HepG2 (cell line): ENCODE measurements at regions not wholly inside any gene's neighbourhood (a gene's known extent, or its start where the extent isn't known, plus 50 kb on each side); places are given as distances from the start of the nearest gene placed in this dataset.

ENCODE experiments used
- BCLAF1 ChIP-seq: fragments of 450-650 bp; IDR thresholded peaks from 2 replicates; pipeline ENCODE4 v1.6.1; 2017; ENCODE audit warnings: mild to moderate bottlenecking
- REPIN1 ChIP-seq: sonication (generic); formaldehyde crosslinking; IDR thresholded peaks from 2 replicates; pipeline ENCODE4 v1.8.0; 2022; ENCODE audit warnings: missing genetic modification reagents, low read depth, mild to moderate bottlenecking, borderline replicate concordance
- SCMH1 ChIP-seq: sonication (generic); formaldehyde crosslinking; IDR thresholded peaks from 2 replicates; pipeline ENCODE4 v1.9.0; 2021; ENCODE audit warnings: missing genetic modification reagents, mild to moderate bottlenecking, borderline replicate concordance
- TAF1 ChIP-seq: sonication (generic); formaldehyde crosslinking; IDR thresholded peaks from 2 replicates; pipeline ENCODE4 v1.4.0; 2020; ENCODE audit warnings: missing genetic modification reagents
- TF ChIP-seq, protein P1 (sequence below): sonication (generic); formaldehyde crosslinking; IDR thresholded peaks from 2 replicates; pipeline ENCODE4 v1.4.0; 2020; ENCODE audit warnings: mild to moderate bottlenecking, missing genetic modification reagents
- TF ChIP-seq, protein P2 (sequence below): IDR thresholded peaks from 2 replicates; pipeline ENCODE4 v1.6.1; 2016; ENCODE audit warnings: low read depth, missing genetic modification reagents, missing compliant biosample characterization
- TF ChIP-seq, protein P3 (sequence below): sonication (generic); formaldehyde crosslinking; IDR thresholded peaks from 2 replicates; pipeline ENCODE4 v1.4.0; 2020; ENCODE audit warnings: low read depth, mild to moderate bottlenecking, missing genetic modification reagents
- TF ChIP-seq, protein P4 (sequence below): sonication (generic); formaldehyde crosslinking; IDR thresholded peaks from 2 replicates; pipeline ENCODE4 v1.5.0; 2020; ENCODE audit warnings: missing genetic modification reagents

GRCh38 chr6:26196846-26197635 is 109.8 kb downstream of the HFE start (continued):
- TF ChIP-seq, protein P1, sequence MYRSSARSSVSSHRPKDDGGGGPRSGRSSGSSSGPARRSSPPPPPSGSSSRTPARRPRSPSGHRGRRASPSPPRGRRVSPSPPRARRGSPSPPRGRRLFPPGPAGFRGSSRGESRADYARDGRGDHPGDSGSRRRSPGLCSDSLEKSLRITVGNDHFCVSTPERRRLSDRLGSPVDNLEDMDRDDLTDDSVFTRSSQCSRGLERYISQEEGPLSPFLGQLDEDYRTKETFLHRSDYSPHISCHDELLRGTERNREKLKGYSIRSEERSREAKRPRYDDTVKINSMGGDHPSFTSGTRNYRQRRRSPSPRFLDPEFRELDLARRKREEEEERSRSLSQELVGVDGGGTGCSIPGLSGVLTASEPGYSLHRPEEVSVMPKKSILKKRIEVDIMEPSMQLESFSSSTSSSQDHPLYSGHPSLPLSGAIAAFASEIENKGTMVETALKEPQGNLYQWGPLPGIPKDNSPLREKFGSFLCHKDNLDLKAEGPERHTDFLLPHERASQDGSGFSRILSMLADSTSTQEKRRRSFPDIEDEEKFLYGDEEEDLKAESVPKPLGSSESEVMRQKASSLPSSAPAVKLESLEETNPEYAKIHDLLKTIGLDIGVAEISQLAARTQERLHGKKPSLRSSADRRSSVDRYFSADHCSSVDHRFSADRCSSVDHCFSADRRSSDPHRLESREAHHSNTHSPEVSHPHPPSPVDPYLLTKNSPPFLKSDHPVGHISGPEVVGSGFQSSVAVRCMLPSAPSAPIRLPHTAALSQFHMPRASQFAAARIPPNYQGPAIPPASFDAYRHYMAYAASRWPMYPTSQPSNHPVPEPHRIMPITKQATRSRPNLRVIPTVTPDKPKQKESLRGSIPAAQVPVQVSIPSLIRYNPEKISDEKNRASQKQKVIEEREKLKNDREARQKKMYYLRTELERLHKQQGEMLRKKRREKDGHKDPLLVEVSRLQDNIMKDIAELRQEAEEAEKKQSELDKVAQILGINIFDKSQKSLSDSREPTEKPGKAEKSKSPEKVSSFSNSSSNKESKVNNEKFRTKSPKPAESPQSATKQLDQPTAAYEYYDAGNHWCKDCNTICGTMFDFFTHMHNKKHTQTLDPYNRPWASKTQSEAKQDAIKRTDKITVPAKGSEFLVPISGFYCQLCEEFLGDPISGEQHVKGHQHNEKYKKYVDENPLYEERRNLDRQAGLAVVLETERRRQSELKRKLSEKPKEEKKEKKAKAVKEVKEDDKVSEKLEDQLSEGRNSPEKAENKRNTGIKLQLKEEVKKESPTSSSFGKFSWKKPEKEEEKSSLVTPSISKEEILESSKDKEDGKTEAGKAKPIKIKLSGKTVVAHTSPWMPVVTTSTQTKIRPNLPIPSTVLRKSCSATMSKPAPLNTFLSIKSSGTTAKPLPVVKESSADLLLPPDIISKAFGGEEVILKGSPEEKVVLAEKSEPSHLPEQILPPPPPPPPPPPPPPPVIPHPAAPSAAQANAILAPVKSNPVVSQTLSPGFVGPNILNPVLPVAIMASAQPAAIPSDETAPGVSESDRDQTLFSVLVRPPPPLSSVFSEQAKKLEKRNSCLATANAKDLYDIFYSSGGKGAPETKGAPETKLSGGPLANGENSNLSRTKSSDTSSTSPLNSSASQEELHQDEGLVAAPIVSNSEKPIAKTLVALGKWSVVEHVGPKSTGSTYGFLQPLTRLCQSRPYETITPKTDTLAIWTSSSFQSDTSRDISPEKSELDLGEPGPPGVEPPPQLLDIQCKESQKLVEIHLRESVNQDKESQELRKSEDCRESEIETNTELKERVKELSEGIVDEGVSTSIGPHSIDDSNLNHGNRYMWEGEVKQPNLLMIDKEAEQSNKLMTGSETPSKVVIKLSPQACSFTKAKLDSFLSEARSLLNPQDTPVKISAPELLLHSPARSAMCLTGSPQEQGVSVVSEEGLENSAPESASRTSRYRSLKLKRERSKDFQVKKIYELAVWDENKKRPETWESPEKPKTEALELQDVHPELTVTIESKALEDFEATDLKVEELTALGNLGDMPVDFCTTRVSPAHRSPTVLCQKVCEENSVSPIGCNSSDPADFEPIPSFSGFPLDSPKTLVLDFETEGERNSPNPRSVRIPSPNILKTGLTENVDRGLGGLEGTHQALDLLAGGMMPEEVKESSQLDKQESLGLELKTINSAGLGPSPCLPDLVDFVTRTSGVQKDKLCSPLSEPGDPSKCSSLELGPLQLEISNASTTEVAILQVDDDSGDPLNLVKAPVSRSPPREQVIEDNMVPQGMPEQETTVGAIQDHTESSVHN (CRISPR knock-in tag): no peak; the same call in 1 of the 2 replicates
- TF ChIP-seq BCLAF1 (no peak), TAF1 (CRISPR knock-in tag) (peak; percentile 93), REPIN1 (peak; percentile 85), SCMH1 (CRISPR knock-in tag) (no peak)
- TF ChIP-seq, protein P2, sequence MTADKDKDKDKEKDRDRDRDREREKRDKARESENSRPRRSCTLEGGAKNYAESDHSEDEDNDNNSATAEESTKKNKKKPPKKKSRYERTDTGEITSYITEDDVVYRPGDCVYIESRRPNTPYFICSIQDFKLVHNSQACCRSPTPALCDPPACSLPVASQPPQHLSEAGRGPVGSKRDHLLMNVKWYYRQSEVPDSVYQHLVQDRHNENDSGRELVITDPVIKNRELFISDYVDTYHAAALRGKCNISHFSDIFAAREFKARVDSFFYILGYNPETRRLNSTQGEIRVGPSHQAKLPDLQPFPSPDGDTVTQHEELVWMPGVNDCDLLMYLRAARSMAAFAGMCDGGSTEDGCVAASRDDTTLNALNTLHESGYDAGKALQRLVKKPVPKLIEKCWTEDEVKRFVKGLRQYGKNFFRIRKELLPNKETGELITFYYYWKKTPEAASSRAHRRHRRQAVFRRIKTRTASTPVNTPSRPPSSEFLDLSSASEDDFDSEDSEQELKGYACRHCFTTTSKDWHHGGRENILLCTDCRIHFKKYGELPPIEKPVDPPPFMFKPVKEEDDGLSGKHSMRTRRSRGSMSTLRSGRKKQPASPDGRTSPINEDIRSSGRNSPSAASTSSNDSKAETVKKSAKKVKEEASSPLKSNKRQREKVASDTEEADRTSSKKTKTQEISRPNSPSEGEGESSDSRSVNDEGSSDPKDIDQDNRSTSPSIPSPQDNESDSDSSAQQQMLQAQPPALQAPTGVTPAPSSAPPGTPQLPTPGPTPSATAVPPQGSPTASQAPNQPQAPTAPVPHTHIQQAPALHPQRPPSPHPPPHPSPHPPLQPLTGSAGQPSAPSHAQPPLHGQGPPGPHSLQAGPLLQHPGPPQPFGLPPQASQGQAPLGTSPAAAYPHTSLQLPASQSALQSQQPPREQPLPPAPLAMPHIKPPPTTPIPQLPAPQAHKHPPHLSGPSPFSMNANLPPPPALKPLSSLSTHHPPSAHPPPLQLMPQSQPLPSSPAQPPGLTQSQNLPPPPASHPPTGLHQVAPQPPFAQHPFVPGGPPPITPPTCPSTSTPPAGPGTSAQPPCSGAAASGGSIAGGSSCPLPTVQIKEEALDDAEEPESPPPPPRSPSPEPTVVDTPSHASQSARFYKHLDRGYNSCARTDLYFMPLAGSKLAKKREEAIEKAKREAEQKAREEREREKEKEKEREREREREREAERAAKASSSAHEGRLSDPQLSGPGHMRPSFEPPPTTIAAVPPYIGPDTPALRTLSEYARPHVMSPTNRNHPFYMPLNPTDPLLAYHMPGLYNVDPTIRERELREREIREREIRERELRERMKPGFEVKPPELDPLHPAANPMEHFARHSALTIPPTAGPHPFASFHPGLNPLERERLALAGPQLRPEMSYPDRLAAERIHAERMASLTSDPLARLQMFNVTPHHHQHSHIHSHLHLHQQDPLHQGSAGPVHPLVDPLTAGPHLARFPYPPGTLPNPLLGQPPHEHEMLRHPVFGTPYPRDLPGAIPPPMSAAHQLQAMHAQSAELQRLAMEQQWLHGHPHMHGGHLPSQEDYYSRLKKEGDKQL (CRISPR knock-in tag): no peak
- TF ChIP-seq, protein P3, sequence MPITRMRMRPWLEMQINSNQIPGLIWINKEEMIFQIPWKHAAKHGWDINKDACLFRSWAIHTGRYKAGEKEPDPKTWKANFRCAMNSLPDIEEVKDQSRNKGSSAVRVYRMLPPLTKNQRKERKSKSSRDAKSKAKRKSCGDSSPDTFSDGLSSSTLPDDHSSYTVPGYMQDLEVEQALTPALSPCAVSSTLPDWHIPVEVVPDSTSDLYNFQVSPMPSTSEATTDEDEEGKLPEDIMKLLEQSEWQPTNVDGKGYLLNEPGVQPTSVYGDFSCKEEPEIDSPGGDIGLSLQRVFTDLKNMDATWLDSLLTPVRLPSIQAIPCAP (CRISPR knock-in tag): 0 out of 2 replicates have a peak, but pooled peaks have one; percentile 80
- TF ChIP-seq, protein P4, sequence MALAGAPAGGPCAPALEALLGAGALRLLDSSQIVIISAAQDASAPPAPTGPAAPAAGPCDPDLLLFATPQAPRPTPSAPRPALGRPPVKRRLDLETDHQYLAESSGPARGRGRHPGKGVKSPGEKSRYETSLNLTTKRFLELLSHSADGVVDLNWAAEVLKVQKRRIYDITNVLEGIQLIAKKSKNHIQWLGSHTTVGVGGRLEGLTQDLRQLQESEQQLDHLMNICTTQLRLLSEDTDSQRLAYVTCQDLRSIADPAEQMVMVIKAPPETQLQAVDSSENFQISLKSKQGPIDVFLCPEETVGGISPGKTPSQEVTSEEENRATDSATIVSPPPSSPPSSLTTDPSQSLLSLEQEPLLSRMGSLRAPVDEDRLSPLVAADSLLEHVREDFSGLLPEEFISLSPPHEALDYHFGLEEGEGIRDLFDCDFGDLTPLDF (CRISPR knock-in tag): 0 out of 2 replicates have a peak, but pooled peaks have one; percentile 37
